ENCODE measurements at regions not wholly inside any gene's neighbourhood (a gene's known extent, or its start where the extent isn't known, plus 50 kb on each side); places are given as distances from the start of the nearest gene placed in this dataset.

- Histone ChIP-seq H3K9me3 (ENCODE audit: control insufficient read depth, insufficient read depth, low read depth, low read length) (no peaks in the 10 kb centered on the region), H3K36me3 (ENCODE audit: control insufficient read depth in 2 of 2, insufficient read depth in 1 of 2, low read length in 2 of 2) (no peaks in the 10 kb centered on the region), H3K27ac (ENCODE audit: extremely low read depth, low read depth, low read length) (no peak overlapping the region), H3K4me3 (ENCODE audit: low read depth, low read length) (no peak overlapping the region), H3K4me1 (ENCODE audit: control insufficient read depth, insufficient read depth, low read length) (no peaks in the 10 kb centered on the region)
- ChIA-PET CTCF (no interaction called here), POLR2A (no interaction called here)
- no peak for TF ChIP-seq ZNF114 (tag by site-specific recombination; IDR thresholded peaks at IDR 0.05)
- TF ChIP-seq YY1 (tag by site-specific recombination; IDR thresholded peaks at IDR 0.05): no peak
- TF ChIP-seq ZFHX2 (tag by site-specific recombination; conservative IDR thresholded peaks at IDR 0.05): no peak
- TF ChIP-seq WT1 (tag by site-specific recombination; IDR thresholded peaks at IDR 0.05): no peak
- no peak for TF ChIP-seq ZNF354C (tag by site-specific recombination; IDR thresholded peaks at IDR 0.05; ENCODE audit: borderline replicate concordance, low read depth)
- TF ChIP-seq KLF9 (tag by site-specific recombination; IDR thresholded peaks at IDR 0.05; ENCODE audit: low read depth): no peak
- no peak for TF ChIP-seq ZSCAN30 (tag by site-specific recombination; IDR thresholded peaks at IDR 0.05)
- TF ChIP-seq ZNF488 (tag by site-specific recombination; IDR thresholded peaks at IDR 0.05): no peak
These were observed 1114.9 kb downstream of the C4orf33 start for GRCh38 chr4:130210864-130211263.

GRCh38 chr4:130214268-130214667 is 1118.3 kb downstream of the C4orf33 start:
- H3K36me3 ChIP-seq (ENCODE audit: control insufficient read depth in 2 of 2, insufficient read depth in 1 of 2, low read length in 2 of 2): no peaks in the 10 kb centered on the region
- ChIA-PET CTCF (no interaction called here), POLR2A (no interaction called here)
- no peaks in the 10 kb centered on the region for H3K9me3 ChIP-seq (ENCODE audit: control insufficient read depth, insufficient read depth, low read depth, low read length)
- no peak overlapping the region for H3K27ac ChIP-seq (ENCODE audit: extremely low read depth, low read depth, low read length)
- no peak overlapping the region for H3K4me3 ChIP-seq (ENCODE audit: low read depth, low read length)
- no peaks in the 10 kb centered on the region for H3K4me1 ChIP-seq (ENCODE audit: control insufficient read depth, insufficient read depth, low read length)
- TF ChIP-seq ZNF664 (tag by site-specific recombination; IDR thresholded peaks at IDR 0.05): no peak
- TF ChIP-seq ZSCAN16 (tag by site-specific recombination; IDR thresholded peaks at IDR 0.05): no peak
- TF ChIP-seq ELK4 (IDR thresholded peaks at IDR 0.05; ENCODE audit: borderline replicate concordance, low read depth, low read length): no peak
- TF ChIP-seq ZNF280C (tag by site-specific recombination; IDR thresholded peaks at IDR 0.05): no peak
- TF ChIP-seq ZNF48 (tag by site-specific recombination; IDR thresholded peaks at IDR 0.05): no peak
- TF ChIP-seq ZBTB17 (tag by site-specific recombination; IDR thresholded peaks at IDR 0.05): no peak
- TF ChIP-seq ZNF701 (tag by site-specific recombination; IDR thresholded peaks at IDR 0.05): no peak
- no peak for TF ChIP-seq RBAK (tag by site-specific recombination; IDR thresholded peaks at IDR 0.05)
- TF ChIP-seq PRDM1 (tag by site-specific recombination; IDR thresholded peaks at IDR 0.05): no peak
- TF ChIP-seq ZNF335 (tag by site-specific recombination; conservative IDR thresholded peaks at IDR 0.05): no peak
- TF ChIP-seq ZNF121 (tag by site-specific recombination; IDR thresholded peaks at IDR 0.05): no peak
- no peak for TF ChIP-seq KLF7 (tag by site-specific recombination; IDR thresholded peaks at IDR 0.05; ENCODE audit: borderline replicate concordance)
- TF ChIP-seq ZNF394 (tag by site-specific recombination; IDR thresholded peaks at IDR 0.05; ENCODE audit: borderline replicate concordance): no peak
- no peak for TF ChIP-seq ZNF830 (tag by site-specific recombination; IDR thresholded peaks at IDR 0.05; ENCODE audit: low read depth)
- TF ChIP-seq ZNF530 (tag by site-specific recombination; IDR thresholded peaks at IDR 0.05; ENCODE audit: low read depth): no peak
- TF ChIP-seq ZNF776 (tag by site-specific recombination; IDR thresholded peaks at IDR 0.05; ENCODE audit: borderline replicate concordance): no peak
- no peak for TF ChIP-seq GLIS1 (tag by site-specific recombination; IDR thresholded peaks at IDR 0.05)

Data from HEK293 (cell line).